RPMI8226 (cell line): ENCODE measurements at regions not wholly inside any gene's neighbourhood (a gene's known extent, or its start where the extent isn't known, plus 50 kb on each side); places are given as distances from the start of the nearest gene placed in this dataset.
A peak's percentile ranks its signal among the peaks of the same experiment; 100 is the strongest.

ENCODE experiments used
- DNase-seq: peaks from one replicate; pipeline ENCODE4 v3.0.0-alpha.2; 2015

GRCh38 chr2:105150231-105150630, 91.3 kb upstream of the GPR45 start:
- no peak for DNase-seq

GRCh38 chr2:105154119-105154818, 87.3 kb upstream of the GPR45 start:
- DNase-seq, result no peak

- DNase-seq, result no peak
Measured at GRCh38 chr2:105156166-105156565, 85.4 kb upstream of the GPR45 start.

- DNase-seq, result no peak
Measured at GRCh38 chr2:105158002-105158401, 83.5 kb upstream of the GPR45 start.

- DNase-seq, result no peak
Measured at GRCh38 chr2:105166688-105167087, 74.9 kb upstream of the GPR45 start.

GRCh38 chr2:105168543-105168942, 73.0 kb upstream of the GPR45 start:
- DNase-seq, result no peak

- no peak for DNase-seq
Measured at GRCh38 chr2:105175231-105175630, 66.3 kb upstream of the GPR45 start.

- no peak for DNase-seq
Measured at GRCh38 chr2:105176429-105176828, 65.1 kb upstream of the GPR45 start.

GRCh38 chr2:105177008-105177407, 64.5 kb upstream of the GPR45 start:
- no peak for DNase-seq

GRCh38 chr2:105177536-105178254, 63.8 kb upstream of the GPR45 start:
- no peak for DNase-seq

GRCh38 chr2:105179469-105180372, 61.8 kb upstream of the GPR45 start:
- DNase-seq, result peak; percentile 71

- DNase-seq, result no peak
Measured at GRCh38 chr2:105180491-105180972, 61.0 kb upstream of the GPR45 start.

- no peak for DNase-seq
Measured at GRCh38 chr2:105181282-105181681, 60.3 kb upstream of the GPR45 start.

GRCh38 chr2:105183555-105184323, 57.8 kb upstream of the GPR45 start:
- DNase-seq, result peak; percentile 11

GRCh38 chr2:105184420-105184819, 57.1 kb upstream of the GPR45 start:
- DNase-seq, result no peak

- no peak for DNase-seq
Measured at GRCh38 chr2:105186967-105187498, 54.5 kb upstream of the GPR45 start.

- DNase-seq, result no peak
Measured at GRCh38 chr2:105187531-105187930, 54.0 kb upstream of the GPR45 start.

- no peak for DNase-seq
Measured at GRCh38 chr2:105188343-105188742, 53.2 kb upstream of the GPR45 start.
